HCT116 (cell line): ENCODE measurements at regions not wholly inside any gene's neighbourhood (a gene's known extent, or its start where the extent isn't known, plus 50 kb on each side); places are given as distances from the start of the nearest gene placed in this dataset.

ENCODE experiments used
- ATAC-seq: fragments of 200-7000 bp; cut with Tn5 transposase; 2 replicates; pipeline ENCODE4 v1.9.1; 2020; ENCODE audit warnings: mild to moderate bottlenecking, moderate library complexity
- BruUV-seq: library from RNA; stranded (reverse); fragments of 400-500 nt; replicated peaks from 2 replicates; lab custom pipeline; 2021; lab: Mats Ljungman, UMichigan
- CTCF ChIA-PET: fragments of 300-600 bp; sonication (Branson Sonifier 250); formaldehyde crosslinking; loops from one replicate; lab custom pipeline; 2021; ENCODE audit warnings: antibody characterized with exemption; lab: Charles Lee
- POLR2A ChIA-PET: fragments of 300-600, 350-600 bp; sonication (Branson Sonifier 250); formaldehyde crosslinking; loops from one replicate; lab custom pipeline; 2021; ENCODE audit warnings: antibody characterized with exemption; lab: Charles Lee
- RAD21 ChIA-PET, 2 experiments: fragments of 300-600 bp; sonication (Branson Sonifier 250); formaldehyde crosslinking; loops; one replicate each; lab custom pipeline; 2023; ENCODE audit warnings: low total read pairs in 2 of 2; ENCODE audit not compliant: uncharacterized antibody in 2 of 2, unreplicated experiment in 2 of 2, low non-redundant PET in 1 of 2; lab: Charles Lee
- DNase-seq: peaks from one replicate; pipeline ENCODE4 v3.0.0-alpha.2; 2010; ENCODE audit warnings: low read depth, low spot score
- H2AFZ ChIP-seq: fragments of 200-600 bp; shearing (Covaris generic), sonication (generic); 2 replicates; pipeline ENCODE4 v1.6.1; 2017; ENCODE audit warnings: low read depth, mixed run types, mixed read lengths, antibody characterized with exemption, low read length; ENCODE audit not compliant: poor library complexity, severe bottlenecking
- H3K27ac ChIP-seq: 2 replicates; pipeline ENCODE4 v1.5.1; 2012; ENCODE audit warnings: low read depth, low read length
- H3K27me3 ChIP-seq: fragments of 200-600 bp; sonication (generic); 2 replicates; pipeline ENCODE4 v1.6.1; 2016; ENCODE audit warnings: mixed run types, low read length, mixed read lengths; ENCODE audit not compliant: insufficient read depth
- H3K36me3 ChIP-seq, 2 experiments: fragments of 200-500 bp in 1 of 2; fragments of 200-600 bp in 1 of 2; sonication (Bioruptor generic) in 1 of 2; sonication (generic) in 1 of 2; 2 replicates each; pipeline versions ENCODE4 v1.5.1 to v1.6.1; 2014 to 2016; ENCODE audit warnings: low read length in 2 of 2, inconsistent platforms in 1 of 2, mixed read lengths in 1 of 2, mixed run types in 1 of 2; ENCODE audit not compliant: insufficient read depth in 2 of 2, control insufficient read depth in 1 of 2
- H3K4me1 ChIP-seq, 2 experiments: fragments of 200-600 bp in 1 of 2; sonication (generic) in 1 of 2; 2 replicates each; pipeline versions ENCODE4 v1.5.1 to v1.6.1; 2012 to 2017; ENCODE audit warnings: low read length in 2 of 2, inconsistent platforms in 1 of 2, mild to moderate bottlenecking in 1 of 2, mixed read lengths in 1 of 2, mixed run types in 1 of 2, moderate library complexity in 1 of 2; ENCODE audit not compliant: insufficient read depth in 2 of 2, control insufficient read depth in 1 of 2
- H3K4me2 ChIP-seq: fragments of 200-600 bp; sonication (generic); 2 replicates; pipeline ENCODE4 v1.6.1; 2017; ENCODE audit warnings: mixed run types, low read length, mixed read lengths
- H3K4me3 ChIP-seq, 2 experiments: fragments of 200-600 bp in 1 of 2; sonication (generic) in 1 of 2; replicated peaks in 1 of 2; 2 replicates each; pipeline ENCODE4 v1.5.1; 2011 to 2016; ENCODE audit warnings: low read length in 2 of 2, control low read depth in 1 of 2, low read depth in 1 of 2, mild to moderate bottlenecking in 1 of 2, mixed read lengths in 1 of 2, mixed run types in 1 of 2
- H3K79me2 ChIP-seq: fragments of 200-600 bp; sonication (generic); 2 replicates; pipeline ENCODE4 v1.6.1; 2017; ENCODE audit warnings: mild to moderate bottlenecking, mixed run types, low read length, moderate library complexity, mixed read lengths; ENCODE audit not compliant: insufficient read depth
- H3K9ac ChIP-seq: fragments of 200-600 bp; sonication (generic); 2 replicates; pipeline ENCODE4 v1.6.1; 2016; ENCODE audit warnings: low read length, mixed read lengths
- H3K9me2 ChIP-seq: fragments of 200-600 bp; sonication (generic), shearing (Covaris generic); 2 replicates; pipeline ENCODE4 v1.6.1; 2017; ENCODE audit warnings: mixed run types, mild to moderate bottlenecking, moderate library complexity; ENCODE audit not compliant: insufficient read depth
- H3K9me3 ChIP-seq, 2 experiments: fragments of 200-500 bp in 1 of 2; fragments of 200-600 bp in 1 of 2; sonication (Bioruptor generic) in 1 of 2; sonication (generic) in 1 of 2; 2 replicates each; pipeline ENCODE4 v1.6.1; 2014 to 2017; ENCODE audit warnings: low read length in 2 of 2, mixed read lengths in 2 of 2, inconsistent platforms in 1 of 2, low read depth in 1 of 2, mild to moderate bottlenecking in 1 of 2, mixed run types in 1 of 2, moderate library complexity in 1 of 2; ENCODE audit not compliant: control insufficient read depth in 1 of 2, insufficient read depth in 1 of 2
- H4K20me1 ChIP-seq: fragments of 200-600 bp; sonication (generic), shearing (Covaris generic); 2 replicates; pipeline ENCODE4 v1.6.1; 2017; ENCODE audit warnings: mixed run types, mild to moderate bottlenecking, moderate library complexity; ENCODE audit not compliant: insufficient read depth
- ATF3 ChIP-seq: IDR thresholded peaks from 2 replicates; pipeline ENCODE4 v1.6.1; 2012
- CBX3 ChIP-seq: IDR thresholded peaks from 2 replicates; pipeline ENCODE4 v1.6.1; 2012; ENCODE audit warnings: low read depth
- CEBPB ChIP-seq: IDR thresholded peaks from 2 replicates; pipeline ENCODE4 v1.6.1; 2012; ENCODE audit warnings: low read depth
- ELF1 ChIP-seq: IDR thresholded peaks from 2 replicates; pipeline ENCODE4 v1.6.1; 2012; ENCODE audit warnings: low read depth, borderline replicate concordance
- EZH2 ChIP-seq: fragments of 200-600 bp; sonication (generic); IDR thresholded peaks from 2 replicates; pipeline ENCODE4 v1.6.1; 2017; ENCODE audit warnings: antibody characterized with exemption, mixed run types
- EZH2phosphoT487 ChIP-seq: fragments of 200-600 bp; IDR thresholded peaks from 2 replicates; pipeline ENCODE4 v1.6.1; 2018; ENCODE audit warnings: antibody characterized with exemption, borderline replicate concordance
- FOSL1 ChIP-seq: IDR thresholded peaks from 2 replicates; pipeline ENCODE4 v1.6.1; 2012; ENCODE audit warnings: low read depth
- POLR2AphosphoS5 ChIP-seq: IDR thresholded peaks from 2 replicates; pipeline ENCODE4 v1.6.1; 2011; ENCODE audit warnings: mild to moderate bottlenecking, low read depth, low read length, moderate library complexity
- RAD21 ChIP-seq: IDR thresholded peaks from 2 replicates; pipeline ENCODE4 v1.6.1; 2012; ENCODE audit warnings: low read depth, mild to moderate bottlenecking
- REST ChIP-seq: IDR thresholded peaks from 2 replicates; pipeline ENCODE4 v1.6.1; 2012; ENCODE audit warnings: low read depth
- TCF7L2 ChIP-seq: IDR thresholded peaks from 2 replicates; pipeline ENCODE4 v1.7.0; 2011; ENCODE audit warnings: borderline replicate concordance, inconsistent platforms; ENCODE audit not compliant: insufficient read depth, insufficient read length; ENCODE audit errors: extremely low read depth
- ZFX ChIP-seq: fragments of 450-650 bp; IDR thresholded peaks from 2 replicates; pipeline ENCODE4 v1.6.1; 2017
- intact Hi-C: fragments of 100-400 bp; cut with micrococcal nuclease; formaldehyde crosslinking; loops from 2 replicates; pipeline ENCODE4 v1.10.0; 2022

GRCh38 chr3:16109929-16110328 is 64.6 kb upstream of the GALNT15 start:
- no peaks in the 10 kb centered on the region for H3K4me1 ChIP-seq
- DNase-seq (no peak), ATAC-seq (no peak)
- no peaks in the 10 kb centered on the region for H4K20me1 ChIP-seq
- intact Hi-C loops, result no loop called here
- no peaks in the 10 kb centered on the region for H3K79me2 ChIP-seq
- no peak overlapping the region for H3K4me2 ChIP-seq
- no peaks in the 10 kb centered on the region for H3K9me2 ChIP-seq
- POLR2A ChIA-PET, result no interaction called here
- TF ChIP-seq ZFX (no peak), POLR2AphosphoS5 (no peak), ATF3 (no peak), EZH2 (no peak), ELF1 (no peak), TCF7L2 (no peak), CEBPB (no peak), REST (no peak), FOSL1 (no peak), CBX3 (no peak), RAD21 (no peak), EZH2phosphoT487 (no peak)
- H3K9me3 ChIP-seq, result no peaks in the 10 kb centered on the region
- CTCF ChIA-PET, result no interaction called here
- no peaks in the 10 kb centered on the region for H3K36me3 ChIP-seq
- H3K9ac ChIP-seq, result no peak overlapping the region
- no peak overlapping the region for H2AFZ ChIP-seq
- RAD21 ChIA-PET, result no interaction called here
- BruUV-seq, result no TSS peak
- H3K4me3 ChIP-seq, result no peak overlapping the region
- no peak overlapping the region for H3K27ac ChIP-seq
- H3K27me3 ChIP-seq, result no peaks in the 10 kb centered on the region
